Adipocyte (in vitro differentiated cells): ENCODE measurements at regions not wholly inside any gene's neighbourhood (a gene's known extent, or its start where the extent isn't known, plus 50 kb on each side); places are given as distances from the start of the nearest gene placed in this dataset.

Source experiments
- DNase-seq: peaks from one replicate; pipeline ENCODE4 v3.0.0-alpha.2; 2015; ENCODE audit warnings: low read depth
- H3K27me3 ChIP-seq: replicated peaks from 2 replicates; pipeline ENCODE4 v1.7.0; 2013; ENCODE audit warnings: mild to moderate bottlenecking, low read length, moderate library complexity; ENCODE audit not compliant: control insufficient read depth, insufficient read depth
- H3K36me3 ChIP-seq: 2 replicates; pipeline ENCODE4 v1.7.0; 2013; ENCODE audit warnings: low read length, mild to moderate bottlenecking, moderate library complexity; ENCODE audit not compliant: control insufficient read depth, insufficient read depth, severe bottlenecking
- H3K4me1 ChIP-seq: 2 replicates; pipeline ENCODE4 v1.7.0; 2013; ENCODE audit warnings: mild to moderate bottlenecking, low read length, moderate library complexity; ENCODE audit not compliant: control insufficient read depth, insufficient read depth
- H3K4me3 ChIP-seq: 2 replicates; pipeline ENCODE4 v1.7.0; 2013; ENCODE audit warnings: mild to moderate bottlenecking, low read length, moderate library complexity
- H3K9ac ChIP-seq: 2 replicates; pipeline ENCODE4 v1.7.0; 2013; ENCODE audit warnings: mild to moderate bottlenecking, low read length, moderate library complexity
- H3K9me3 ChIP-seq: 2 replicates; pipeline ENCODE4 v1.7.0; 2013; ENCODE audit warnings: mild to moderate bottlenecking, low read length, moderate library complexity; ENCODE audit not compliant: control insufficient read depth

- no peak overlapping the region for H3K9ac ChIP-seq
- H3K4me3 ChIP-seq: no peak overlapping the region
- no peaks in the 10 kb centered on the region for H3K27me3 ChIP-seq
- H3K36me3 ChIP-seq: no peaks in the 10 kb centered on the region
- no peaks in the 10 kb centered on the region for H3K4me1 ChIP-seq
- peaks cover 11% of the 10 kb centered on the region for H3K9me3 ChIP-seq
- no peak for DNase-seq
Observed at GRCh38 chr4:133741766-133742165, 459.8 kb downstream of the PABPC4L start.

GRCh38 chr4:133720001-133720400 lies 481.6 kb downstream of the PABPC4L start:
- Histone ChIP-seq H3K9me3 (no peaks in the 10 kb centered on the region), H3K4me3 (no peak overlapping the region), H3K4me1 (no peaks in the 10 kb centered on the region), H3K36me3 (no peaks in the 10 kb centered on the region), H3K27me3 (no peaks in the 10 kb centered on the region), H3K9ac (no peak overlapping the region)
- DNase-seq: peak; percentile 14

- no peaks in the 10 kb centered on the region for H3K36me3 ChIP-seq
- no peak overlapping the region for H3K4me3 ChIP-seq
Observed at GRCh38 chr4:133719098-133719497, 482.5 kb downstream of the PABPC4L start.

GRCh38 chr4:133714211-133714610 lies 487.4 kb downstream of the PABPC4L start:
- H3K4me3 ChIP-seq: no peak overlapping the region
- H3K9ac ChIP-seq: no peak overlapping the region
- H3K9me3 ChIP-seq: no peaks in the 10 kb centered on the region
- no peak for DNase-seq
- H3K4me1 ChIP-seq: no peaks in the 10 kb centered on the region
- H3K36me3 ChIP-seq: no peaks in the 10 kb centered on the region
- no peaks in the 10 kb centered on the region for H3K27me3 ChIP-seq

More at GRCh38 chr4:133719098-133719497, 482.5 kb downstream of the PABPC4L start:
- Histone ChIP-seq H3K4me1 (no peaks in the 10 kb centered on the region), H3K9me3 (no peaks in the 10 kb centered on the region), H3K9ac (no peak overlapping the region), H3K27me3 (no peaks in the 10 kb centered on the region)
- DNase-seq: no peak

GRCh38 chr4:133713340-133713739 lies 488.2 kb downstream of the PABPC4L start:
- H3K9ac ChIP-seq: no peak overlapping the region
- no peaks in the 10 kb centered on the region for H3K9me3 ChIP-seq
- no peaks in the 10 kb centered on the region for H3K36me3 ChIP-seq
- no peaks in the 10 kb centered on the region for H3K27me3 ChIP-seq
- no peaks in the 10 kb centered on the region for H3K4me1 ChIP-seq
- no peak for DNase-seq
- no peak overlapping the region for H3K4me3 ChIP-seq

- no peaks in the 10 kb centered on the region for H3K36me3 ChIP-seq
- DNase-seq: no peak
- no peaks in the 10 kb centered on the region for H3K4me1 ChIP-seq
- no peaks in the 10 kb centered on the region for H3K27me3 ChIP-seq
- H3K4me3 ChIP-seq: no peak overlapping the region
- peaks cover 8% of the 10 kb centered on the region for H3K9me3 ChIP-seq
- no peak overlapping the region for H3K9ac ChIP-seq
Observed at GRCh38 chr4:133711817-133712216, 489.8 kb downstream of the PABPC4L start.

GRCh38 chr4:133694416-133694815 lies 507.2 kb downstream of the PABPC4L start:
- Histone ChIP-seq H3K27me3 (no peaks in the 10 kb centered on the region), H3K9ac (no peak overlapping the region), H3K9me3 (no peaks in the 10 kb centered on the region), H3K36me3 (no peaks in the 10 kb centered on the region), H3K4me1 (no peaks in the 10 kb centered on the region), H3K4me3 (no peak overlapping the region)
- DNase-seq: peak; percentile 4

GRCh38 chr4:133683967-133684366 lies 517.6 kb downstream of the PABPC4L start:
- DNase-seq: no peak
- no peaks in the 10 kb centered on the region for H3K27me3 ChIP-seq
- no peaks in the 10 kb centered on the region for H3K36me3 ChIP-seq
- no peaks in the 10 kb centered on the region for H3K4me1 ChIP-seq
- H3K9ac ChIP-seq: no peak overlapping the region
- no peaks in the 10 kb centered on the region for H3K9me3 ChIP-seq
- no peak overlapping the region for H3K4me3 ChIP-seq

- Histone ChIP-seq H3K27me3 (no peaks in the 10 kb centered on the region), H3K4me3 (no peak overlapping the region), H3K9me3 (no peaks in the 10 kb centered on the region), H3K36me3 (no peaks in the 10 kb centered on the region), H3K9ac (no peak overlapping the region), H3K4me1 (no peaks in the 10 kb centered on the region)
- DNase-seq: no peak
Observed at GRCh38 chr4:133668061-133668851, 519.2 kb downstream of the PCDH10 start.

- H3K36me3 ChIP-seq: no peaks in the 10 kb centered on the region
- H3K4me3 ChIP-seq: no peak overlapping the region
- H3K9me3 ChIP-seq: no peaks in the 10 kb centered on the region
- H3K9ac ChIP-seq: no peak overlapping the region
- DNase-seq: no peak
- H3K27me3 ChIP-seq: no peaks in the 10 kb centered on the region
- H3K4me1 ChIP-seq: no peaks in the 10 kb centered on the region
Observed at GRCh38 chr4:133647206-133647605, 498.1 kb downstream of the PCDH10 start.

- DNase-seq: no peak
- no peak overlapping the region for H3K4me3 ChIP-seq
- no peaks in the 10 kb centered on the region for H3K4me1 ChIP-seq
- no peaks in the 10 kb centered on the region for H3K27me3 ChIP-seq
- H3K9me3 ChIP-seq: no peaks in the 10 kb centered on the region
- H3K9ac ChIP-seq: no peak overlapping the region
- H3K36me3 ChIP-seq: no peaks in the 10 kb centered on the region
Observed at GRCh38 chr4:133641191-133641590, 492.1 kb downstream of the PCDH10 start.

- H3K4me1 ChIP-seq: no peaks in the 10 kb centered on the region
- DNase-seq: no peak
- H3K9ac ChIP-seq: no peak overlapping the region
- no peaks in the 10 kb centered on the region for H3K9me3 ChIP-seq
- H3K4me3 ChIP-seq: no peak overlapping the region
- H3K36me3 ChIP-seq: no peaks in the 10 kb centered on the region
- no peaks in the 10 kb centered on the region for H3K27me3 ChIP-seq
Observed at GRCh38 chr4:133638751-133639150, 489.7 kb downstream of the PCDH10 start.
